HepG2 (cell line): ENCODE measurements at regions not wholly inside any gene's neighbourhood (a gene's known extent, or its start where the extent isn't known, plus 50 kb on each side); places are given as distances from the start of the nearest gene placed in this dataset.

Source experiments
- ATAC-seq: fragments of 200-7000 bp; cut with Tn5 transposase; 3 replicates; pipeline ENCODE4 v1.9.1; 2020; ENCODE audit warnings: mild to moderate bottlenecking, moderate library complexity
- BruUV-seq: library from RNA; stranded (reverse); fragments of 400-500 nt; replicated peaks from 2 replicates; lab custom pipeline; 2021; lab: Mats Ljungman, UMichigan
- CTCF ChIA-PET: fragments of 300-600 bp; formaldehyde crosslinking; extraction: SDS; loops from one replicate; lab custom pipeline; 2021; ENCODE audit warnings: low total read pairs, inconsistent platforms, low intra/inter-chr PET ratio; lab: Yijun Ruan, JAX
- POLR2A ChIA-PET: fragments of 350-600 bp; sonication (Branson Sonifier 250); formaldehyde crosslinking; loops from one replicate; lab custom pipeline; 2020; ENCODE audit warnings: antibody characterized with exemption, inconsistent platforms; lab: Yijun Ruan, JAX
- DNase-seq: peaks from one replicate; pipeline ENCODE4 v3.0.0-alpha.2; 2015; ENCODE audit warnings: low spot score
- FAIRE-seq: peaks from 3 replicates; lab custom pipeline; 2011; peaks lifted over from hg19 to GRCh38; lab: Jason Lieb, UNC
- H2AFZ ChIP-seq: one replicate; pipeline ENCODE4 v1.6.1; 2011; ENCODE audit warnings: low read length, inconsistent platforms
- H3K27ac ChIP-seq: fragments of 300-600 bp; 3 replicates; pipeline ENCODE4 v1.8.0; 2011; ENCODE audit warnings: mixed run types, mild to moderate bottlenecking, mixed read lengths, low read length, inconsistent platforms; ENCODE audit not compliant: insufficient read depth; ENCODE audit errors: extremely low read length
- H3K27me3 ChIP-seq, 2 experiments: fragments of 200-600 bp in 1 of 2; 2 replicates in 1 of 2; 3 replicates in 1 of 2; pipeline versions ENCODE4 v1.6.0 to v1.8.0; 2011; ENCODE audit warnings: low read length in 2 of 2, mild to moderate bottlenecking in 2 of 2, moderate library complexity in 2 of 2, inconsistent platforms in 1 of 2; ENCODE audit not compliant: insufficient read depth in 2 of 2, control insufficient read depth in 1 of 2
- H3K36me3 ChIP-seq, 2 experiments: fragments of 200-600 bp in 1 of 2; replicated peaks in 1 of 2; 2 replicates in 1 of 2; 3 replicates in 1 of 2; pipeline versions ENCODE4 v1.5.1 to v1.8.0; 2011; ENCODE audit warnings: low read length in 2 of 2, inconsistent platforms in 1 of 2; ENCODE audit not compliant: insufficient read depth in 2 of 2, control insufficient read depth in 1 of 2
- H3K4me1 ChIP-seq: 2 replicates; pipeline ENCODE4 v1.5.1; 2012; ENCODE audit warnings: low read length, inconsistent platforms; ENCODE audit not compliant: insufficient read depth
- H3K4me2 ChIP-seq: 2 replicates; pipeline ENCODE4 v1.6.0; 2011; ENCODE audit warnings: low read depth, low read length, inconsistent platforms
- H3K4me3 ChIP-seq, 3 experiments: fragments of 200-600 bp in 1 of 3; sonication (generic), shearing (Covaris generic) in 1 of 3; replicated peaks in 1 of 3; 2 replicates each; pipeline ENCODE4 v1.5.1; 2011 to 2016; ENCODE audit warnings: low read length in 3 of 3, inconsistent platforms in 2 of 3, low read depth in 2 of 3, mild to moderate bottlenecking in 2 of 3, control low read depth in 1 of 3, mixed read lengths in 1 of 3; ENCODE audit not compliant: insufficient read depth in 1 of 3
- H3K79me2 ChIP-seq: one replicate; pipeline ENCODE4 v1.6.1; 2011; ENCODE audit warnings: low read length, inconsistent platforms; ENCODE audit not compliant: insufficient read depth
- H3K9ac ChIP-seq: 2 replicates; pipeline ENCODE4 v1.6.0; 2011; ENCODE audit warnings: mild to moderate bottlenecking, low read depth, low read length, inconsistent platforms; ENCODE audit not compliant: insufficient read depth
- H3K9me3 ChIP-seq: 2 replicates; pipeline ENCODE4 v1.5.1; 2012; ENCODE audit warnings: mild to moderate bottlenecking, low read length
- H4K20me1 ChIP-seq: 2 replicates; pipeline ENCODE4 v1.6.0; 2011; ENCODE audit warnings: inconsistent platforms, mild to moderate bottlenecking, low read length, moderate library complexity; ENCODE audit not compliant: insufficient read depth
- CBX1 ChIP-seq: IDR thresholded peaks from one replicate; pipeline ENCODE4 v1.6.1; 2016; ENCODE audit warnings: antibody characterized with exemption, low read depth
- FUBP1 ChIP-seq: sonication (generic); formaldehyde crosslinking; IDR thresholded peaks from 2 replicates; pipeline ENCODE4 v1.5.1; 2020; ENCODE audit warnings: missing genetic modification reagents, mild to moderate bottlenecking, borderline replicate concordance
- GPBP1L1 ChIP-seq: sonication (generic); formaldehyde crosslinking; IDR thresholded peaks from 2 replicates; pipeline ENCODE4 v1.5.0; 2020; ENCODE audit warnings: mild to moderate bottlenecking, missing genetic modification reagents
- HMGXB3 ChIP-seq: sonication (generic); formaldehyde crosslinking; IDR thresholded peaks from 2 replicates; pipeline ENCODE4 v1.4.0; 2020; ENCODE audit warnings: missing genetic modification reagents, borderline replicate concordance
- KDM5A ChIP-seq: fragments of 200-600 bp; sonication (generic); IDR thresholded peaks from 2 replicates; pipeline ENCODE4 v1.7.0; 2018; ENCODE audit warnings: antibody characterized with exemption, mild to moderate bottlenecking, low read length, borderline replicate concordance
- TBP ChIP-seq: sonication (generic); formaldehyde crosslinking; IDR thresholded peaks from 2 replicates; pipeline ENCODE4 v1.5.0; 2020; ENCODE audit warnings: missing genetic modification reagents
- THAP8 ChIP-seq: sonication (generic); formaldehyde crosslinking; IDR thresholded peaks from 2 replicates; pipeline ENCODE4 v1.5.1; 2020; ENCODE audit warnings: missing genetic modification reagents, mild to moderate bottlenecking, borderline replicate concordance
- ZNF124 ChIP-seq: sonication (generic); formaldehyde crosslinking; IDR thresholded peaks from 2 replicates; pipeline ENCODE4 v1.4.0; 2020; ENCODE audit warnings: missing genetic modification reagents
- ZNF160 ChIP-seq: sonication (generic); formaldehyde crosslinking; IDR thresholded peaks from 2 replicates; pipeline ENCODE4 v1.8.0; 2022; ENCODE audit warnings: mild to moderate bottlenecking, inconsistent platforms, missing genetic modification reagents
- ZNF720 ChIP-seq: sonication (generic); formaldehyde crosslinking; IDR thresholded peaks from 2 replicates; pipeline ENCODE4 v1.4.0; 2020; ENCODE audit warnings: missing genetic modification reagents
- ZNF772 ChIP-seq: sonication (generic); formaldehyde crosslinking; IDR thresholded peaks from 2 replicates; pipeline ENCODE4 v1.5.0; 2020; ENCODE audit warnings: mild to moderate bottlenecking, missing genetic modification reagents
- WGBS: methylation state at CpG from one replicate; pipeline ENCODE4 v1.1.6; 2017; ENCODE audit warnings: low lambda C conversion rate; 5-methylcytosine and 5-hydroxymethylcytosine counted together
- in situ Hi-C: cut with HindIII; loops from 2 replicates; pipeline ENCODE4 v1.10.0; 2017; ENCODE audit warnings: low pct_unique_long_range_greater_than_20kb; ENCODE audit not compliant: extremely low pct_ligation_motif_present
- intact Hi-C: fragments of 100-400 bp; cut with micrococcal nuclease; formaldehyde crosslinking; loops from one replicate; pipeline ENCODE4 v1.10.0; 2022; ENCODE audit not compliant: unreplicated experiment

DNA sequence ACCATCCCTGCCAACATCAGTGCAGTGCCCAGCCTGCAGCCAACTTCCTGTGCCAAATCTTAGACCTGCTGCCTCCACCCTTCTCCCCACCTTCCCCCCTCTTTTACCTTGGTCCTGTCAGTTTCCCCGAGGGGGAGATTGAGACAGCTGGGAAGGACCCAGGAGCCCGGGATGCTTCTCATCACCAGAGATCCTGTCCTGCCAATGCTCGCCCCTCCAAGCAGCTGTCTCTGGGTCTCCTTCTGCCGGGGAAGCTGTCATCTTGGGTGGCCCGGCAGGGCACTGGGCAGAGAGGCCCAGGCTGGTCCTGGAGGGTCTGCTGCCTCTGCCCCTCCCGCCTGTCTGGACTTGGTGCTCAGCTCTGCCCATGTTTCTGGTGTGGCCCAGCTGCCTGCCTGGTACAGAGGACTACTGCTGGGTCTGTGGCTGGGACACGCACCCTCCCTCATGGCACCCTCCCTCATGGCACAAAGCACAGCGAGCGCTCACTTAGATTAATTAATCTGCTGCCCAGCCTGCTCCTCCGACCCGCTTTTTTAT lies 60.4 kb upstream of the THY1 start:
- intact Hi-C loops (loop anchor here (10.0 kb wide), 1 partner anchor 181 kb away; no protein-coding TSS in a partner anchor), in situ Hi-C loops (loop anchor here (5.0 to 10.0 kb wide), 3 partner anchors 49 to 621 kb away; no protein-coding TSS in a partner anchor)
- Histone ChIP-seq H3K27me3 (peaks cover 9 to 18% of the 10 kb centered on the region in 2 experiments; a peak in 4 of 5 replicates), H4K20me1 (peaks cover 17% of the 10 kb centered on the region; the same call in 1 of the 2 replicates), H3K79me2 (no peaks in the 10 kb centered on the region), H3K4me1 (peaks cover 31% of the 10 kb centered on the region), H2AFZ (no peak overlapping the region), H3K9me3 (no peaks in the 10 kb centered on the region), H3K27ac (no peak overlapping the region), H3K4me3 (no peak overlapping the region), H3K36me3 (no peaks in the 10 kb centered on the region; a peak in 1 of 5 replicates), H3K9ac (no peak overlapping the region), H3K4me2 (no peak overlapping the region)
- 57% methylated on average over 8 of the region's 11 CpGs for WGBS
- no peak for DNase-seq
- POLR2A ChIA-PET = no interaction called here
- ATAC-seq = no peak
- no peak for FAIRE-seq
- no TSS peak for BruUV-seq
- CTCF ChIA-PET = no interaction called here
- TF ChIP-seq THAP8 (CRISPR knock-in tag) (no peak), CBX1 (no peak), KDM5A (no peak), ZNF772 (no peak), GPBP1L1 (CRISPR knock-in tag) (no peak), ZNF124 (CRISPR knock-in tag) (no peak), ZNF160 (no peak), FUBP1 (no peak), TBP (CRISPR knock-in tag) (no peak), ZNF720 (no peak), HMGXB3 (CRISPR knock-in tag) (no peak)
